ENCODE measurements at regions not wholly inside any gene's neighbourhood (a gene's known extent, or its start where the extent isn't known, plus 50 kb on each side); places are given as distances from the start of the nearest gene placed in this dataset.

- no peaks in the 10 kb centered on the region for H3K9me2 ChIP-seq (replicated peaks; ENCODE audit: insufficient read depth)
- no peak overlapping the region for H3K27ac ChIP-seq
- peaks cover 19% of the 10 kb centered on the region for H3K4me1 ChIP-seq (ENCODE audit: insufficient read depth)
- H3K4me2 ChIP-seq = no peak overlapping the region
- no peak overlapping the region for H2AFZ ChIP-seq
- WGBS (ENCODE audit: low lambda C conversion rate, missing lambda C conversion rate) = 100% methylated on average over 1 of the region's 1 CpG
- H3K4me3 ChIP-seq = no peak overlapping the region
- H3K36me3 ChIP-seq (replicated peaks; ENCODE audit: insufficient read depth, low read depth) = no peaks in the 10 kb centered on the region
- no peaks in the 10 kb centered on the region for H4K20me1 ChIP-seq (ENCODE audit: insufficient read depth, poor library complexity, severe bottlenecking)
- H3K79me2 ChIP-seq = no peaks in the 10 kb centered on the region
- H3K27me3 ChIP-seq = no peaks in the 10 kb centered on the region
- DNase-seq (ENCODE audit: low spot score) = no peak
- no peak for TF ChIP-seq EZH2phosphoT487 (IDR thresholded peaks at IDR 0.05; ENCODE audit: low read depth, severe bottlenecking, unreplicated experiment)
- TF ChIP-seq CTCF (IDR thresholded peaks at IDR 0.05; ENCODE audit: poor library complexity) = no peak
- no peak for TF ChIP-seq EZH2 (IDR thresholded peaks at IDR 0.05; ENCODE audit: borderline replicate concordance)
- H3K9me3 ChIP-seq (ENCODE audit: low read depth) = no peaks in the 10 kb centered on the region
Measured at GRCh38 chr6:22958677-22959076, 389.3 kb downstream of the HDGFL1 start.

- Histone ChIP-seq H3K36me3 (replicated peaks; ENCODE audit: insufficient read depth, low read depth) (no peaks in the 10 kb centered on the region), H3K9me2 (replicated peaks; ENCODE audit: insufficient read depth) (no peaks in the 10 kb centered on the region), H2AFZ (no peak overlapping the region), H3K4me3 (no peak overlapping the region), H3K9me3 (ENCODE audit: low read depth) (no peaks in the 10 kb centered on the region), H4K20me1 (ENCODE audit: insufficient read depth, poor library complexity, severe bottlenecking) (no peaks in the 10 kb centered on the region), H3K4me2 (no peak overlapping the region), H3K27ac (no peak overlapping the region), H3K79me2 (no peaks in the 10 kb centered on the region), H3K27me3 (no peaks in the 10 kb centered on the region), H3K4me1 (ENCODE audit: insufficient read depth) (peaks cover 19% of the 10 kb centered on the region)
- TF ChIP-seq EZH2 (IDR thresholded peaks at IDR 0.05; ENCODE audit: borderline replicate concordance) (no peak), CTCF (IDR thresholded peaks at IDR 0.05; ENCODE audit: poor library complexity) (no peak), EZH2phosphoT487 (IDR thresholded peaks at IDR 0.05; ENCODE audit: low read depth, severe bottlenecking, unreplicated experiment) (no peak)
- no peak for DNase-seq (ENCODE audit: low spot score)
- WGBS (ENCODE audit: low lambda C conversion rate, missing lambda C conversion rate) = 78% methylated on average over 2 of the region's 2 CpGs
Measured at GRCh38 chr6:22959571-22959970, 390.2 kb downstream of the HDGFL1 start.

GRCh38 chr6:22964334-22964733, 395.0 kb downstream of the HDGFL1 start:
- H3K9me2 ChIP-seq (replicated peaks; ENCODE audit: insufficient read depth) = no peaks in the 10 kb centered on the region
- H3K27ac ChIP-seq = no peak overlapping the region
- 93% methylated on average over 2 of the region's 2 CpGs for WGBS (ENCODE audit: low lambda C conversion rate, missing lambda C conversion rate)
- TF ChIP-seq EZH2 (IDR thresholded peaks at IDR 0.05; ENCODE audit: borderline replicate concordance) (no peak), EZH2phosphoT487 (IDR thresholded peaks at IDR 0.05; ENCODE audit: low read depth, severe bottlenecking, unreplicated experiment) (no peak), CTCF (IDR thresholded peaks at IDR 0.05; ENCODE audit: poor library complexity) (no peak)
- no peaks in the 10 kb centered on the region for H4K20me1 ChIP-seq (ENCODE audit: insufficient read depth, poor library complexity, severe bottlenecking)
- H3K79me2 ChIP-seq = no peaks in the 10 kb centered on the region
- H3K27me3 ChIP-seq = no peaks in the 10 kb centered on the region
- no peak overlapping the region for H2AFZ ChIP-seq
- H3K36me3 ChIP-seq (replicated peaks; ENCODE audit: insufficient read depth, low read depth) = no peaks in the 10 kb centered on the region
- DNase-seq (ENCODE audit: low spot score) = no peak
- no peaks in the 10 kb centered on the region for H3K9me3 ChIP-seq (ENCODE audit: low read depth)
- H3K4me1 ChIP-seq (ENCODE audit: insufficient read depth) = peaks cover 9% of the 10 kb centered on the region
- no peak overlapping the region for H3K4me2 ChIP-seq
- H3K4me3 ChIP-seq = no peak overlapping the region

GRCh38 chr6:22965889-22966288, 396.5 kb downstream of the HDGFL1 start:
- Histone ChIP-seq H3K9me2 (replicated peaks; ENCODE audit: insufficient read depth) (no peaks in the 10 kb centered on the region), H3K4me1 (ENCODE audit: insufficient read depth) (peaks cover 9% of the 10 kb centered on the region), H3K4me2 (no peak overlapping the region), H3K4me3 (no peak overlapping the region), H3K27me3 (no peaks in the 10 kb centered on the region), H3K79me2 (no peaks in the 10 kb centered on the region), H3K27ac (no peak overlapping the region), H3K36me3 (replicated peaks; ENCODE audit: insufficient read depth, low read depth) (no peaks in the 10 kb centered on the region), H3K9me3 (ENCODE audit: low read depth) (no peaks in the 10 kb centered on the region), H2AFZ (no peak overlapping the region), H4K20me1 (ENCODE audit: insufficient read depth, poor library complexity, severe bottlenecking) (no peaks in the 10 kb centered on the region)
- TF ChIP-seq EZH2 (IDR thresholded peaks at IDR 0.05; ENCODE audit: borderline replicate concordance) (no peak), CTCF (IDR thresholded peaks at IDR 0.05; ENCODE audit: poor library complexity) (no peak), EZH2phosphoT487 (IDR thresholded peaks at IDR 0.05; ENCODE audit: low read depth, severe bottlenecking, unreplicated experiment) (no peak)
- DNase-seq (ENCODE audit: low spot score) = no peak
- 45% methylated on average over 5 of the region's 5 CpGs for WGBS (ENCODE audit: low lambda C conversion rate, missing lambda C conversion rate)
